ENCODE measurements at regions not wholly inside any gene's neighbourhood (a gene's known extent, or its start where the extent isn't known, plus 50 kb on each side); places are given as distances from the start of the nearest gene placed in this dataset.

- H3K4me3 ChIP-seq (replicated peaks in 1 of 3; ENCODE audit: insufficient read depth in 1 of 3, low read depth in 1 of 3, low read length in 3 of 3), result no peak overlapping the region
- H4K20me1 ChIP-seq (replicated peaks; ENCODE audit: control insufficient read depth, extremely low read depth, insufficient read depth, low read length), result no peaks in the 10 kb centered on the region
- BruUV-seq (replicated peaks), result no TSS peak
- H3K27me3 ChIP-seq (ENCODE audit: control insufficient read depth in 2 of 2, insufficient read depth in 2 of 2, low read length in 2 of 2), result no peaks in the 10 kb centered on the region
- TF ChIP-seq CTCF (IDR thresholded peaks at IDR 0.05; ENCODE audit: extremely low read depth in 1 of 2, insufficient read depth in 1 of 2, low read depth in 1 of 2, low read length in 2 of 2) (no peak), FOS (IDR thresholded peaks at IDR 0.05; ENCODE audit: borderline replicate concordance, insufficient read depth, low read length) (no peak), POLR2A (IDR thresholded peaks at IDR 0.05; ENCODE audit: low read depth, low read length) (no peak), MAX (IDR thresholded peaks at IDR 0.05; ENCODE audit: insufficient read depth, insufficient read length) (no peak), GATA2 (IDR thresholded peaks at IDR 0.05; ENCODE audit: insufficient read depth, insufficient read length, low read depth, low read length) (no peak), EZH2 (IDR thresholded peaks at IDR 0.05; ENCODE audit: borderline replicate concordance, low read depth, low read length, severe bottlenecking) (no peak), POLR2AphosphoS5 (IDR thresholded peaks at IDR 0.05; ENCODE audit: insufficient read depth, low read depth, low read length) (no peak), JUN (IDR thresholded peaks at IDR 0.05; ENCODE audit: borderline replicate concordance, insufficient read depth, insufficient read length, low read depth) (no peak), MYC (IDR thresholded peaks at IDR 0.05; ENCODE audit: low read depth, low read length) (no peak)
- dilution Hi-C loops (cut with MboI; ENCODE audit: extremely low pct_ligation_motif_present, low sequenced_read_pairs) (no loop called here), intact Hi-C loops (cut with micrococcal nuclease) (no loop called here)
- ChIA-PET CTCF (no interaction called here), POLR2A (no interaction called here)
- no peaks in the 10 kb centered on the region for H3K9me1 ChIP-seq (replicated peaks; ENCODE audit: control insufficient read depth, extremely low read depth, insufficient read depth, low read length)
- no peak overlapping the region for H3K9ac ChIP-seq (replicated peaks; ENCODE audit: extremely low read depth, insufficient read depth, low read length)
- H3K36me3 ChIP-seq (ENCODE audit: control insufficient read depth in 2 of 2, extremely low read depth in 1 of 2, insufficient read depth in 2 of 2, low read length in 2 of 2), result no peaks in the 10 kb centered on the region
- DNase-seq (ENCODE audit: low read depth, low spot score) (no peak), FAIRE-seq (no peak)
- H3K27ac ChIP-seq (ENCODE audit: insufficient read depth, low read depth, low read length), result no peak overlapping the region
- H3K4me1 ChIP-seq (ENCODE audit: control insufficient read depth, extremely low read depth, insufficient read depth, low read length), result no peaks in the 10 kb centered on the region
- H2AFZ ChIP-seq (ENCODE audit: low read depth, low read length), result no peak overlapping the region
- H3K4me2 ChIP-seq (ENCODE audit: insufficient read depth, low read length), result no peak overlapping the region
- H3K9me3 ChIP-seq (replicated peaks; ENCODE audit: control insufficient read depth, insufficient read depth, low read length), result no peaks in the 10 kb centered on the region
- H3K79me2 ChIP-seq (ENCODE audit: control insufficient read depth, insufficient read depth, low read length), result no peaks in the 10 kb centered on the region
These were observed 935.9 kb upstream of the EPHA5 start for GRCh38 chr4:66606215-66606614.

Data from endothelial cell of umbilical vein (primary cell).